NCI-H82 (cell line): ENCODE measurements at regions not wholly inside any gene's neighbourhood (a gene's known extent, or its start where the extent isn't known, plus 50 kb on each side); places are given as distances from the start of the nearest gene placed in this dataset.

Experiments
- DNase-seq: peaks from one replicate; lab custom pipeline; 2025; lab: John Stamatoyannopoulos, UW

GRCh38 chr1:2887941-2888855, 86.7 kb upstream of the TTC34 start:
- no peak for DNase-seq

- DNase-seq: no peak
Observed at GRCh38 chr1:2890221-2890850, 88.8 kb upstream of the TTC34 start.

- no peak for DNase-seq
Observed at GRCh38 chr1:2891923-2892448, 90.5 kb upstream of the TTC34 start.

GRCh38 chr1:2893473-2894120, 92.1 kb upstream of the TTC34 start:
- no peak for DNase-seq

GRCh38 chr1:2894381-2895041, 93.0 kb upstream of the TTC34 start:
- no peak for DNase-seq

- DNase-seq: no peak
Observed at GRCh38 chr1:2896824-2897223, 95.3 kb upstream of the TTC34 start.

- no peak for DNase-seq
Observed at GRCh38 chr1:2903226-2903625, 101.7 kb upstream of the TTC34 start.

GRCh38 chr1:2904191-2904590, 102.7 kb upstream of the TTC34 start:
- DNase-seq: no peak

GRCh38 chr1:2905356-2905755, 103.9 kb upstream of the TTC34 start:
- no peak for DNase-seq

- DNase-seq: peak; percentile 70
Observed at GRCh38 chr1:2906085-2906484, 104.6 kb upstream of the TTC34 start.

- DNase-seq: no peak
Observed at GRCh38 chr1:2906620-2907019, 105.1 kb upstream of the TTC34 start.

- no peak for DNase-seq
Observed at GRCh38 chr1:2907051-2907450, 105.6 kb upstream of the TTC34 start.

- no peak for DNase-seq
Observed at GRCh38 chr1:2908081-2908480, 106.6 kb upstream of the TTC34 start.

- DNase-seq: no peak
Observed at GRCh38 chr1:2908561-2908960, 107.1 kb upstream of the TTC34 start.

GRCh38 chr1:2909797-2910196, 108.3 kb upstream of the TTC34 start:
- no peak for DNase-seq

- no peak for DNase-seq
Observed at GRCh38 chr1:2910211-2910610, 108.7 kb upstream of the TTC34 start.

GRCh38 chr1:2911421-2912178, 109.7 kb upstream of the ACTRT2 start:
- no peak for DNase-seq

GRCh38 chr1:2912424-2913061, 108.7 kb upstream of the ACTRT2 start:
- no peak for DNase-seq

GRCh38 chr1:2913091-2913490, 108.2 kb upstream of the ACTRT2 start:
- DNase-seq: no peak

- DNase-seq: peak; percentile 4
Observed at GRCh38 chr1:2914702-2915101, 106.6 kb upstream of the ACTRT2 start.

- DNase-seq: no peak
Observed at GRCh38 chr1:2916153-2916552, 105.1 kb upstream of the ACTRT2 start.
